Astrocyte of the cerebellum (primary cell): ENCODE measurements at regions not wholly inside any gene's neighbourhood (a gene's known extent, or its start where the extent isn't known, plus 50 kb on each side); places are given as distances from the start of the nearest gene placed in this dataset.
"Not testable (repeated sequence)": the region's sequence is repeated elsewhere in the genome, so short reads cannot be mapped to it uniquely, and the experiment has no call there.

Experiments used
- DNase-seq: peaks from one replicate; pipeline ENCODE4 v3.0.0-alpha.2; 2011; ENCODE audit warnings: low read depth
- H3K4me3 ChIP-seq: 2 replicates; pipeline ENCODE4 v1.5.1; 2011; ENCODE audit warnings: mild to moderate bottlenecking, low read depth, low read length, moderate library complexity
- in situ Hi-C: cut with HindIII; loops from 2 replicates; pipeline ENCODE4 v1.10.0; 2017; ENCODE audit warnings: low sequenced_read_pairs
- TF ChIP-seq, protein P1 (sequence below): IDR thresholded peaks from 2 replicates; pipeline ENCODE4 v1.5.1; 2012; ENCODE audit warnings: low read length, low read depth, moderate library complexity, mild to moderate bottlenecking; ENCODE audit errors: missing control alignments

DNA sequence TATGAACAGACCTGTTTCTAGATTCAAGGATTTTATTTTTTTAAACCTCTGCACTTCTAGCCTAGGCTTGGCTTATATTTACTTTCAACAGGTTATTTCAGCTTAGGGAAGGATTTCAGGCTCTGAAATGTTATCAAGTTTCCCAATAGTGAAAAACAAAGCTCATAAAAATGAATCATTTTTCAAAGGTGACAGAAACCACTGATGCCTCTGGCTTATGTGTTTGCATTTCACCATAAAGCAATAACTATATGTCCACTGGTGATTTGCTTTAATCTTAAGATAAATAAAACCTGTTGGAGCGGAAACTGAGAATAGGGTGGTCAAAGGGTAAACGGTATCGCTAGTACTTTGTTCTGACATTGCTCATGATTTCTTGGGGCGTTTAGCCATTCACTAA, 141.2 kb upstream of the LRIG1 start:
- in situ Hi-C loops: no loop called here
- TF ChIP-seq, protein P1, sequence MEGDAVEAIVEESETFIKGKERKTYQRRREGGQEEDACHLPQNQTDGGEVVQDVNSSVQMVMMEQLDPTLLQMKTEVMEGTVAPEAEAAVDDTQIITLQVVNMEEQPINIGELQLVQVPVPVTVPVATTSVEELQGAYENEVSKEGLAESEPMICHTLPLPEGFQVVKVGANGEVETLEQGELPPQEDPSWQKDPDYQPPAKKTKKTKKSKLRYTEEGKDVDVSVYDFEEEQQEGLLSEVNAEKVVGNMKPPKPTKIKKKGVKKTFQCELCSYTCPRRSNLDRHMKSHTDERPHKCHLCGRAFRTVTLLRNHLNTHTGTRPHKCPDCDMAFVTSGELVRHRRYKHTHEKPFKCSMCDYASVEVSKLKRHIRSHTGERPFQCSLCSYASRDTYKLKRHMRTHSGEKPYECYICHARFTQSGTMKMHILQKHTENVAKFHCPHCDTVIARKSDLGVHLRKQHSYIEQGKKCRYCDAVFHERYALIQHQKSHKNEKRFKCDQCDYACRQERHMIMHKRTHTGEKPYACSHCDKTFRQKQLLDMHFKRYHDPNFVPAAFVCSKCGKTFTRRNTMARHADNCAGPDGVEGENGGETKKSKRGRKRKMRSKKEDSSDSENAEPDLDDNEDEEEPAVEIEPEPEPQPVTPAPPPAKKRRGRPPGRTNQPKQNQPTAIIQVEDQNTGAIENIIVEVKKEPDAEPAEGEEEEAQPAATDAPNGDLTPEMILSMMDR: no peak
- no peak for DNase-seq

DNA sequence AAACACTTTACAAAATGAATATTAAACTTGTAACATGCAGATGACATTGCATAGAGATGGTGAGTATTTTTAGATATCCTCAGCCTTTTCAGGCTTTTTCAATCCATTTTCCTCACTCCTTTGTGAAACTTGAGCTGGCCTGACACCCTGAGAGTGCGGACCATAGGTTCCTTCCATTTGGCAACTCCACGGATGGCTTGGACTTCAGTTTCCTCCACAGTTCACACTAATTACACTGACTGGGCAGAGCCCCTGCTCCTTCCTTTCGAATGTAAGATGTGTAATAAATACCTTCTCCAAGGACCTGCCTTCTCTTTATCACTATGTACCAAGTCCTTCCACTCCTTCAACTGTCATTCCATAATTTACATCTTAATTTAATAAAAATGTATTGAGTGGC, 141.7 kb upstream of the LRIG1 start:
- in situ Hi-C loops: no loop called here
- no peak overlapping the region for H3K4me3 ChIP-seq
- TF ChIP-seq, protein P1: no peak
- no peak for DNase-seq

More for the DNA sequence above, 141.2 kb upstream of the LRIG1 start:
- H3K4me3 ChIP-seq: no peak overlapping the region

DNA sequence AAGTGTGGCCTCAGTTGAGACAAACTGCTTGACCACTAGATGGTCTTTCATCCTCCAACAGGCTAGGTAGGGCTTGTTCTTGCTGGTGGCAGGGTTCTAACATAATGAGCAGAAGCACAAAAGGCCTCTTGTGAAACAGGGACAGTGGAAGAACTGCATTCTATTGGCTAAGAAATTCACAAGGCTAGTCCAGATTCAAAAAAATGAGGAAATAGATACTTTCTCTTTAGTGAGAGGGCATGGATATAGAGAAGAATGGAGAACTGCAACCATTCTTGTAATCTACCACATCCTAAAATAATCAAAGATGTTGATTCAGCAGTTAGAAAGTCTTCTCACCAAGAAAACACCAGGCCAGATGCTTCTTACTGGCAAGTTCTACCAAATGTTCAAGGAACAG, 143.7 kb upstream of the LRIG1 start:
- no peak for DNase-seq
- in situ Hi-C loops: no loop called here
- no peak overlapping the region for H3K4me3 ChIP-seq
- TF ChIP-seq, protein P1: no peak

DNA sequence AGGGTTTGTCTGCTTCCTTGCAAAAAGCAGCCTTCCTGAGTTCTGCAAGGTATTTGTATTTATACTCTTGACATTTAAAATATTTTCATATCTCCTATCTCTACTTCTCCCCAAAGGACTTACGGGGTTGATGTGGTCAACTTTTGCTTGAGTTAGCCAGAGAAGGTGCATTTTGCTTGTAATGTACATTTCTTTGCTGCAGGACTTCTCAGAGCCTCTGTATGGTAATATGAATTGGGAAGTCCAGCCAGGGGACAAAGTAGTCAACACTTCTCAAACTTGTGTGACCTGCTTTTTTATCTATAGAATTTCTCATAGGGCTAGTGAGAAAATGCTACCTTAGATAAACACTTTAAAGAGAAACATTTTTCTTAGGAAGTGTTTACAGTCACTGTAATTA, 148.2 kb upstream of the LRIG1 start:
- no peak overlapping the region for H3K4me3 ChIP-seq
- TF ChIP-seq, protein P1: no peak
- DNase-seq: no peak
- in situ Hi-C loops: no loop called here

DNA sequence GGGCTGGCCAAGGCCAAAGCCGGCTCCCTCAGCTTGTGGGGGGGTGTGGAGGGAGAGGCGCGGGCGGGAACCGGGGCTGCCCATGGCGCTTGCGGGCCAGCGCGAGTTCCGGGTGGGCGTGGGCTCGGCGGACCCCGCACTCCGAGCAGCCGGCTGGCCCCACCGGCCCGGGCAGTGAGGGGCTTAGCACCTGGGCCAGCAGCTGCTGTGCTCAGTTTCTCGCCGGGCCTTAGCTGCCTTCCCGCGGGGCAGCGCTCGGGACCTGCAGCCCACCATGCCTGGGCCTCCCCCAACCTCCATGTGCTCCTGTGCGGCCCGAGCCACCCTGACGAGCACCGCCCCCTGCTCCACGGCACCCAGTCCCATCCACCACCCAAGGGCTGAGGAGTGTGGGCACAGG, 150.7 kb upstream of the LRIG1 start:
- DNase-seq, H3K4me3 ChIP-seq, in situ Hi-C loops: not testable (repeated sequence)

DNA sequence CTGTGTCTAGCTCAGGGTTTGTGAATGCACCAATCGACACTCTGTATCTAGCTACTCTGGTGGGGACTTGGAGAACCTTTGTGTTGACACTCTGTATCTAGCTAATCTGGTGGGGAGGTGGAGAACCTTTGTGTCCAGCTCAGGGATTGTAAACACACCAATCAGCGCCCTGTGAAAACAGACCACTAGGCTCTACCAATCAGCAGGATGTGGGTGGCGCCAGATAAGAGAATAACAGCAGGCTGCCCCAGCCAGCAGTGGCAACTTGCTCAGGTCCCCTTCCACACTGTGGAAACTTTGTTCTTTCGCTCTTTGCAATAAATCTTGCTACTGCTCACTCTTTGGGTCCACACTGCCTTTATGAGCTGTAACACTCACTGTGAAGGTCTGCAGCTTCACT, 151.3 kb upstream of the LRIG1 start:
- H3K4me3 ChIP-seq, in situ Hi-C loops, DNase-seq: not testable (repeated sequence)

DNA sequence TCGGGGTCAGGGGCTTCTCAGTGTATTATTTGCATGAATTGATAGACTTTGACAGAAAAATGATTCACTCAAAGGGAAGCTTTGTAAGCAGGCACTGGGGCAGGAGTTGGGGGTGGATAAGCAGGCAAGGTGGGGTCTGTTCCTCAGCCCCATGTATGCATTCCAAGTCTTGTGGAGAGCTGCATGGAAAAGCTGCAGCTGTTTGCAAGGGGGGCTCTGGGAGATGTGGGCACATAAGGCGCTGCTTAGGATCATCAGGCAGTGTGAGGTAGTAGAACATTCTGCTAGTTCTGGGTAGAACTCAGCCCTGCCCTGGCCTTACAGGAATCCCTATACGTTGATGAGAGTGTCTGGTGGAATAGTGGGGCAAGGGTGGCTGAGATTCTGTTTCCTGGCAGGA, 154.2 kb upstream of the LRIG1 start:
- TF ChIP-seq, protein P1: no peak
- no peak for DNase-seq
- in situ Hi-C loops: no loop called here
- no peak overlapping the region for H3K4me3 ChIP-seq

DNA sequence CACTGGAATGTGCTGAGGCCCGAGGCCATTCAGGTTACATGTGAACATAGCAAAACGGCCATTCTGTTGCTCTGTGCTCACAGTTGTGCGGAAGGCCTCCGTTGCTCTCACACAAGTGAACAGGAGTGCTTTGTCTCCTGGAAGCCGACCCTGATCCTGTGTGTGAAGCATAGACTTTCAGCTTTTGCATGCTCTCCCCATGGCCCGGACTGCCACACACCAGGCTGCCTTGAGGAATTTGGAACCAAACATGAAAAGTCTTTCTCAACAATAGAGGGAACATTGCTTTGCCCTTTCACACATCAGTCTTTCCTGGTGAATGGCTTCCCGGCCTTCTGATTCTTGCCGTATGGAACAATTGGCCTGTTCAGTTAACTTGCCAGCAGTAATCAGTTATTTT, 154.8 kb upstream of the LRIG1 start:
- TF ChIP-seq, protein P1: no peak
- DNase-seq: no peak
- no peak overlapping the region for H3K4me3 ChIP-seq
- in situ Hi-C loops: no loop called here
